ENCODE measurements at regions not wholly inside any gene's neighbourhood (a gene's known extent, or its start where the extent isn't known, plus 50 kb on each side); places are given as distances from the start of the nearest gene placed in this dataset.

- no peaks in the 10 kb centered on the region for H3K27me3 ChIP-seq (ENCODE audit: insufficient read depth)
- no peak overlapping the region for H3K4me2 ChIP-seq
- H3K79me2 ChIP-seq (ENCODE audit: insufficient read depth): no peaks in the 10 kb centered on the region
- H3K9me3 ChIP-seq: no peaks in the 10 kb centered on the region
- H3K4me1 ChIP-seq (ENCODE audit: control insufficient read depth in 1 of 2, insufficient read depth in 2 of 2, low read depth in 1 of 2, low read length in 1 of 2): peaks cover 0 to 6% of the 10 kb centered on the region in 2 experiments; a peak in 2 of 4 replicates
- ChIA-PET POLR2A (no interaction called here), CTCF (interaction anchor here (1.0 to 2.5 kb wide), 2 partner anchors 13 to 304 kb away, joined by 3 to 8 read pairs; no protein-coding TSS in a partner anchor)
- no peaks in the 10 kb centered on the region for H3F3A ChIP-seq (replicated peaks; ENCODE audit: insufficient read depth)
- H3K27ac ChIP-seq (ENCODE audit: low read depth in 2 of 2, low read length in 1 of 2): peak overlapping the region in 1 of 2 experiments; percentile 30; a peak in 1 of 4 replicates
- TF ChIP-seq REST (IDR thresholded peaks at IDR 0.05; ENCODE audit: low read depth, low read length): no peak
- TF ChIP-seq ELF1 (IDR thresholded peaks at IDR 0.05): no peak
- TF ChIP-seq RXRA (IDR thresholded peaks at IDR 0.05; ENCODE audit: borderline replicate concordance, low read depth): no peak
- no peak for TF ChIP-seq MEF2A (IDR thresholded peaks at IDR 0.05; ENCODE audit: borderline replicate concordance, low read depth)
- TF ChIP-seq USF1 (IDR thresholded peaks at IDR 0.05; ENCODE audit: borderline replicate concordance, low read depth): no peak
- no peak for TF ChIP-seq TAF1 (IDR thresholded peaks at IDR 0.05; ENCODE audit: borderline replicate concordance, low read depth, low read length)
- no peak for TF ChIP-seq SIN3A (IDR thresholded peaks at IDR 0.05; ENCODE audit: borderline replicate concordance, low read depth, low read length)
- TF ChIP-seq EP300 (IDR thresholded peaks at IDR 0.05; ENCODE audit: borderline replicate concordance in 1 of 2, low read depth in 1 of 2, low read length in 1 of 2): no peak
- no peak for TF ChIP-seq MXI1 (IDR thresholded peaks at IDR 0.05; ENCODE audit: low read depth, low read length)
- TF ChIP-seq POLR2AphosphoS5 (IDR thresholded peaks at IDR 0.05; ENCODE audit: low read depth, low read length): no peak
- TF ChIP-seq YY1 (IDR thresholded peaks at IDR 0.05; ENCODE audit: low read depth): no peak
- no peak for TF ChIP-seq FOSL2 (IDR thresholded peaks at IDR 0.05; ENCODE audit: borderline replicate concordance, low read depth)
- no peak for TF ChIP-seq CHD2 (IDR thresholded peaks at IDR 0.05; ENCODE audit: low read length, partially characterized antibody)
- H3K9ac ChIP-seq: no peak overlapping the region
- DNase-seq: peak; percentile 29
- no peak overlapping the region for H3K4me3 ChIP-seq (ENCODE audit: low read depth in 2 of 2, low read length in 1 of 2)
- no peaks in the 10 kb centered on the region for H4K20me1 ChIP-seq (ENCODE audit: insufficient read depth)
- no peak overlapping the region for H2AFZ ChIP-seq (ENCODE audit: low read depth)
- H3K36me3 ChIP-seq (replicated peaks in 1 of 2; ENCODE audit: control insufficient read depth in 1 of 2, insufficient read depth in 2 of 2, low read length in 1 of 2): no peaks in the 10 kb centered on the region
- WGBS (ENCODE audit: low lambda C conversion rate): 18% methylated on average over 3 of the region's 3 CpGs
- H3K9me2 ChIP-seq: no peaks in the 10 kb centered on the region; the same call in 1 of the 2 replicates
Observed at GRCh38 chr1:233744779-233745513, 131.0 kb downstream of the KCNK1 start.

All from SK-N-SH (cell line).